ENCODE measurements at regions not wholly inside any gene's neighbourhood (a gene's known extent, or its start where the extent isn't known, plus 50 kb on each side); places are given as distances from the start of the nearest gene placed in this dataset.

DNA sequence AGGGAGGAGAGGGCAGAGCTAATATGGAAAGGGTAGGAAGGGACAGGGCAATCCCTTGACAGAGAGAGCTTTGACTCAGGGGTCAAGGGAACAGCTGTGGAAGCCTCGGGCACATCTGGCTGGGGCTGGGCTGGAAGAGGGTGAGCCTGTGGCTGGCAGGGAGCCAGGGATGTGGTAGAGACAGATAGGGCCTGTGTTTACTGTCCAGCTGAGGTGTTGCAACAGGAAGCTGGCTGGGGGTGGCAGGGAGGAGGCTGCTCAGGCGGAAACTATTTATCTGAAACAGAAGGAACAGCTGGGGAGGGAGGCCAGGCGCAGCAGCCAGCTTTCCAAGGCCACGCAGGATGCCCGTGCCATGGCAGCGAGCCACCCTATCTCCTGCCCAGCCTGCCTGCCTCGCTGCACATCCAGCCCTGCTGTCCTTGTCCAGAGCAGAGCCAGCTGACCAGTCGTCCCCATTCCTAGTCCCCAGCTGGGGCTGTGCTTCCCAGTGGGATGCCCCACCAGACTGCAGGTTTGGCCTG, 264.7 kb downstream of the CYP26B1 start:
- no peak overlapping the region for H3K27ac ChIP-seq
- no peak overlapping the region for H3K4me3 ChIP-seq
- H3K9me3 ChIP-seq (ENCODE audit: low read depth), result no peaks in the 10 kb centered on the region
- no peaks in the 10 kb centered on the region for H3K4me1 ChIP-seq (ENCODE audit: low read depth)
- TF ChIP-seq, protein P1, sequence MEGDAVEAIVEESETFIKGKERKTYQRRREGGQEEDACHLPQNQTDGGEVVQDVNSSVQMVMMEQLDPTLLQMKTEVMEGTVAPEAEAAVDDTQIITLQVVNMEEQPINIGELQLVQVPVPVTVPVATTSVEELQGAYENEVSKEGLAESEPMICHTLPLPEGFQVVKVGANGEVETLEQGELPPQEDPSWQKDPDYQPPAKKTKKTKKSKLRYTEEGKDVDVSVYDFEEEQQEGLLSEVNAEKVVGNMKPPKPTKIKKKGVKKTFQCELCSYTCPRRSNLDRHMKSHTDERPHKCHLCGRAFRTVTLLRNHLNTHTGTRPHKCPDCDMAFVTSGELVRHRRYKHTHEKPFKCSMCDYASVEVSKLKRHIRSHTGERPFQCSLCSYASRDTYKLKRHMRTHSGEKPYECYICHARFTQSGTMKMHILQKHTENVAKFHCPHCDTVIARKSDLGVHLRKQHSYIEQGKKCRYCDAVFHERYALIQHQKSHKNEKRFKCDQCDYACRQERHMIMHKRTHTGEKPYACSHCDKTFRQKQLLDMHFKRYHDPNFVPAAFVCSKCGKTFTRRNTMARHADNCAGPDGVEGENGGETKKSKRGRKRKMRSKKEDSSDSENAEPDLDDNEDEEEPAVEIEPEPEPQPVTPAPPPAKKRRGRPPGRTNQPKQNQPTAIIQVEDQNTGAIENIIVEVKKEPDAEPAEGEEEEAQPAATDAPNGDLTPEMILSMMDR (IDR thresholded peaks at IDR 0.05; ENCODE audit: low read depth, low read length), result no peak
- no peaks in the 10 kb centered on the region for H3K36me3 ChIP-seq
- H3K27me3 ChIP-seq, result no peaks in the 10 kb centered on the region
- peak in 1 of 2 donors; percentile 98 for DNase-seq (ENCODE audit: low read depth in 1 of 2, low spot score in 1 of 2)

DNA sequence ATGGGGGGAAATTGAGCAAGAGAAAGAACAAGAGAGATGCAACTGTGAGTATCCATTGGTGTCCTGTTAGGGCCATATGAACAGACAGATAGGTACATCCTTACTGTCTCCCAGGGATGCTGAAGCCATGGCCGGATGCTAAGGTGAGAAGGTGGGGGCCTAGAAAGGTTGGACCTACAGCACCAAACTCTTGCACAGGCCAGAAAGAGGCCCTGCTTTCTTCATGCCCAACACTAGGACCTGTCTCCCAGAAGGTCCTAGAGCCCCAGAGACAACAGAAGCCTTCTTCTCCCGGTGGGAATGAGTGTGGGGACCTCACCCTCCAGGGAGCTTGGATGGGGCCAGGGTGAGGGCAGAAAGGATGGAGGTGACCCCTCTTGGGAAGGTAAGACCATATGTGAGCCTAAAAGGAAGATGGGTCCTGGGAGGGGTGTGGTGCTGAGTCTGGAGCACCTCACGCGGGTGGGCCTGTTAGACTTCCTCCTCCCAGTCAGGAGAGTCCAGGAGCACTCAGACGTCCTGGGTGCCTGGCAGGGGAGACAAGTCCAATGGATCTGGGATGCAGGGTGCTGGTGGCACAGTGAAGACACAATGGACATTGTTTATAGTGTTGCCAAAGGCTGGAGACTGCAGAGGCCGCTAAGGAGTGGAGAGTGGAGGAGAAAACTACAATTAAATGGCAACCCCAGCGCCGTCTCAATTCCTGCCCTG, 265.3 kb downstream of the CYP26B1 start:
- Histone ChIP-seq H3K9me3 (ENCODE audit: low read depth) (no peaks in the 10 kb centered on the region), H3K27me3 (no peaks in the 10 kb centered on the region), H3K4me3 (no peak overlapping the region), H3K27ac (no peak overlapping the region), H3K4me1 (ENCODE audit: low read depth) (no peaks in the 10 kb centered on the region), H3K36me3 (no peaks in the 10 kb centered on the region)
- no peak for DNase-seq (ENCODE audit: low read depth in 1 of 2, low spot score in 1 of 2)
- TF ChIP-seq, protein P1 (IDR thresholded peaks at IDR 0.05; ENCODE audit: low read depth, low read length), result no peak

DNA sequence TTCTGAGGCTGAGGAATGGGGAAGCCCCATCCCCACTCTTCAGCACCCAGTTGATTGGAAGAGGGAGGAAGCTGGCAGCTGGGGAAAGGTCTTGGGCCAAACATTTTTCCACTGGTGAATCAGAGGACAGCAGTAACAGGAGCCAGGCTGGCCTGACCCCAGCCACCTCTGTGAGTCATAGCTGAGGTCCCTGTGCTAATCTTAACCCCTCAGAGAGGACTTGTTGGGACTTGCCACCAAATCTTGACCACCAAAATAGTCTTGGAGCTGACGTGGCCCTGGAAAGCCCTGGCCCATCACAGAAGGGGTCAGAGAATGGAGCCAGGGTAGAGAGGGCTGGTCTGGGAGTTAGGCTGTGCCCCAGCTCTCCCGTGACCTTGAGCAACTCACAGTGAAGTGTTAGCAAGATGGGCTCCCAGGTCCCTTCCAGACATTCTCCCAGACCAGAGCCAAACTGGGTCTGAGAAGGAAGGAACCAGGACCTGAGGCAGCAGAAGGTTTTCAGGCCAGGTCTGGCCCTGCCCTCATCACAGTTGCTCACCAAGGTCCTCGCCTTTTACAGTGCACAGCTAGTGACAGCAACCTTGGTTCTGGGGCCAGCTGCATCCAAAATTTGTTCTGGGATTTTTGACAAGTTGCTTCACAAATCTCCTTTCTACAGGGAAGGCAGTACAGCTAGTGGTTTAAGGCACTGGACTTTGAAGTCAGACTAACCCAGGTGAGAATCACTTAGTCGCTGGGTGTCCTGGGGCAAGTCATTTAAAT, 266.6 kb downstream of the CYP26B1 start:
- DNase-seq (ENCODE audit: low read depth in 1 of 2, low spot score in 1 of 2), result peak in 1 of 2 donors; percentile 64
- Histone ChIP-seq H3K36me3 (no peaks in the 10 kb centered on the region), H3K4me1 (ENCODE audit: low read depth) (no peaks in the 10 kb centered on the region), H3K27ac (no peak overlapping the region), H3K27me3 (no peaks in the 10 kb centered on the region), H3K4me3 (no peak overlapping the region), H3K9me3 (ENCODE audit: low read depth) (no peaks in the 10 kb centered on the region)
- TF ChIP-seq, protein P1 (IDR thresholded peaks at IDR 0.05; ENCODE audit: low read depth, low read length), result no peak

DNA sequence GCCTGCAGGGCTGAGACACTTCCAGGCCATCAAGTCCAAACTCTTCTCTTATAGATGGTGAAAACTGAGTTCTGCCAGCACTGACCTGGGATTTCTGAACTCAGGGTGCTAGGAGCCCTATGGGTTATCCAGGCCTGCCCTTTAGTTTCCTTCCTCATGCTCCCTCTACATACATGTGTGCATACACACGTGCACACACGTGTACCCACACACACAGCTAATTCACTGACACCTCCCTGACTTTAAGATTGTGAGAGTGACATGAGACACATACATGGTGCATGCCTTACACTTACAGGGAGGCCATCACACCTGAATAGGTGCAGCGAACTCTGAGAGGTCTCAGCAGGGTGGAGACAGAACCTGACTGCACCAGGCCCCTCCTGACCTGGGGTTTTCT, 267.4 kb downstream of the CYP26B1 start:
- TF ChIP-seq, protein P1 (IDR thresholded peaks at IDR 0.05; ENCODE audit: low read depth, low read length), result no peak
- Histone ChIP-seq H3K4me1 (ENCODE audit: low read depth) (no peaks in the 10 kb centered on the region), H3K36me3 (no peaks in the 10 kb centered on the region), H3K27ac (no peak overlapping the region), H3K4me3 (no peak overlapping the region), H3K27me3 (no peaks in the 10 kb centered on the region), H3K9me3 (ENCODE audit: low read depth) (no peaks in the 10 kb centered on the region)
- DNase-seq (ENCODE audit: low read depth in 1 of 2, low spot score in 1 of 2), result no peak

DNA sequence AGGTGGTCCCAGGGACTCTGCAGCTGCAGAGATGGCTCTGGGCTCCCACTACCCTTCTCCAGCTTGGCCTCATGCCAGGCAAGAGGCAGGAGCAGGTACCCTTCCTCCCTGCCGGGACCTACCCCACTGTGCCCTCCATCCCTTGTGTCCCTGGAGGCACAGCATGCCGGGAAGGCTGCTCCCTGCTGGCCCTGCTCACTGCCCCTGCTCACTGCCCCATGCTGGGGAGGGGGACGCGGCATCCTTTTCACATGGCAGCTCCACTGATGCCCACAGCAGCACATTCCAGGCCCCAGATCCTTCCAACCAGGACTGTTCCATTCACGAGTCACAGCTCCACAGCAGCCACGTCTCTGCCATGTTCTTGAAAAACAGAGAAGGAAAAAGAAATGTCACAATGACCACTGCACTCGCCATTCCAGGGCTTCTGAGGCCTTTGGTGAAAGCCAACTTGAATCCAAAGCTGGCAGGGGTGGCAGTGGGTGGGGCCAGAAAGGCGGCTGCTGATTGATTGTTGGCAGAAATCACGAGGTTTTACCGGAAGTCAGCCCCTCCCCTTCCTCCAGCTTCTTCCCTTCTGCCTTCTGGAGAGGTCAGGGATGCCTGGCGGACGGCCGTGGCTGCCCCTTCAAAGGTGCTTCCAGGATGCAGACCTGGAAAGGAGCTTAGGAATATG, 268.0 kb downstream of the CYP26B1 start:
- no peak for DNase-seq (ENCODE audit: low read depth in 1 of 2, low spot score in 1 of 2)
- no peak overlapping the region for H3K27ac ChIP-seq

More for the DNA sequence above, 268.0 kb downstream of the CYP26B1 start:
- Histone ChIP-seq H3K27me3 (no peaks in the 10 kb centered on the region), H3K9me3 (ENCODE audit: low read depth) (no peaks in the 10 kb centered on the region), H3K36me3 (no peaks in the 10 kb centered on the region), H3K4me3 (no peak overlapping the region), H3K4me1 (ENCODE audit: low read depth) (no peaks in the 10 kb centered on the region)
- TF ChIP-seq, protein P1 (IDR thresholded peaks at IDR 0.05; ENCODE audit: low read depth, low read length), result no peak
